Right lobe of liver (tissue), 6 donors: ENCODE measurements at regions not wholly inside any gene's neighbourhood (a gene's known extent, or its start where the extent isn't known, plus 50 kb on each side); places are given as distances from the start of the nearest gene placed in this dataset.

Experiments
- ATAC-seq, 4 donors: fragments of 200-7000 bp; cut with Tn5 transposase; one replicate each; pipeline ENCODE4 v1.9.1; 2020; ENCODE audit warnings: mild to moderate bottlenecking in 4 of 4, moderate library complexity in 4 of 4
- DNase-seq, 3 donors: peaks; one replicate each; pipeline ENCODE4 v3.0.0-alpha.2; 2020
- H3K27ac ChIP-seq, 3 donors: fragments of 200-600 bp; one replicate each; pipeline ENCODE4 v1.8.0; 2022
- H3K27me3 ChIP-seq, 2 donors: fragments of 200-600 bp; one replicate each; pipeline ENCODE4 v1.8.0; 2022
- H3K36me3 ChIP-seq, 4 donors: fragments of 200-600 bp; sonication (generic) in 1 of 4; one replicate each; pipeline versions ENCODE4 v1.5.1 to v1.8.0; 2017 to 2022; ENCODE audit warnings: control low read depth in 1 of 4
- H3K4me1 ChIP-seq, 4 donors: fragments of 200-600 bp; sonication (generic) in 1 of 4; one replicate each; pipeline versions ENCODE4 v1.5.1 to v1.8.0; 2017 to 2022; ENCODE audit warnings: control low read depth in 1 of 4
- H3K4me3 ChIP-seq, 3 donors: fragments of 200-600 bp; one replicate each; pipeline ENCODE4 v1.8.0; 2022
- H3K9me3 ChIP-seq, 4 donors: fragments of 200-600 bp; sonication (generic) in 1 of 4; one replicate each; pipeline versions ENCODE4 v1.5.1 to v1.8.0; 2017 to 2022; ENCODE audit warnings: control low read depth in 1 of 4
- CTCF ChIP-seq, 4 donors: fragments of 200-600 bp in 3 of 4; fragments of 450-650 bp in 1 of 4; IDR thresholded peaks; one replicate each; pipeline versions ENCODE4 v1.5.1 to v1.8.0; 2016 to 2022; ENCODE audit warnings: antibody characterized with exemption in 4 of 4, mild to moderate bottlenecking in 2 of 4
- POLR2A ChIP-seq: fragments of 450-650 bp; IDR thresholded peaks from one replicate; pipeline ENCODE4 v1.6.1; 2017; ENCODE audit warnings: antibody characterized with exemption, mild to moderate bottlenecking
- WGBS: methylation state at CpG from one replicate; pipeline ENCODE4 v1.1.6; 2018; ENCODE audit warnings: low coverage, low lambda C conversion rate; ENCODE audit not compliant: insufficient coverage; ENCODE audit errors: missing lambda C conversion rate; 5-methylcytosine and 5-hydroxymethylcytosine counted together
- intact Hi-C, 2 donors: fragments of 100-400 bp; cut with DNase I; formaldehyde crosslinking; loops; one replicate each; pipeline versions ENCODE4 v1.11.2 to v1.14.1; 2022
- donor health status: DM: no; HTN: yes; CAD: no.
- donor health status: DM: no; HTN: no; CAD: no.
- donor health status: DM: no; HTN: no; CAD: no.
- donor health status: DM: no; HTN: yes; CAD: no.
- donor health status: DM: no; HTN: yes; CAD: no.

- intact Hi-C loops: no loop called here
- Histone ChIP-seq H3K4me3 (no peak overlapping the region), H3K9me3 (no peaks in the 10 kb centered on the region), H3K4me1 (no peaks in the 10 kb centered on the region), H3K36me3 (no peaks in the 10 kb centered on the region), H3K27me3 (no peaks in the 10 kb centered on the region), H3K27ac (no peak overlapping the region)
- DNase-seq (no peak), ATAC-seq (no peak)
- 58% methylated on average over 2 of the region's 2 CpGs for WGBS
- TF ChIP-seq POLR2A (no peak), CTCF (IDR thresholded peaks at IDR 0.05) (no peak)
These were observed 1695.2 kb downstream of the STIM2 start for GRCh38 chr4:28555866-28556265.

GRCh38 chr4:28557755-28558154 lies 1697.1 kb downstream of the STIM2 start:
- no peak for TF ChIP-seq CTCF (IDR thresholded peaks at IDR 0.05)
- TF ChIP-seq POLR2A: no peak
- Histone ChIP-seq H3K27ac (no peak overlapping the region), H3K4me1 (no peaks in the 10 kb centered on the region), H3K4me3 (no peak overlapping the region), H3K27me3 (no peaks in the 10 kb centered on the region), H3K36me3 (no peaks in the 10 kb centered on the region), H3K9me3 (no peaks in the 10 kb centered on the region)
- DNase-seq (no peak), ATAC-seq (no peak)
- intact Hi-C loops: no loop called here
- 31% methylated on average over 2 of the region's 2 CpGs for WGBS

GRCh38 chr4:28558895-28559294 lies 1698.3 kb downstream of the STIM2 start:
- Histone ChIP-seq H3K27ac (no peak overlapping the region), H3K27me3 (no peaks in the 10 kb centered on the region), H3K9me3 (no peaks in the 10 kb centered on the region), H3K4me3 (no peak overlapping the region), H3K4me1 (no peaks in the 10 kb centered on the region), H3K36me3 (no peaks in the 10 kb centered on the region)
- intact Hi-C loops: no loop called here
- WGBS: 49% methylated on average over 2 of the region's 2 CpGs
- no peak for DNase-seq
- ATAC-seq: no peak
- TF ChIP-seq POLR2A (no peak), CTCF (IDR thresholded peaks at IDR 0.05) (no peak)

GRCh38 chr4:28562913-28563312 lies 1702.3 kb downstream of the STIM2 start:
- H3K27me3 ChIP-seq: no peaks in the 10 kb centered on the region
- no peak overlapping the region for H3K4me3 ChIP-seq
- no peaks in the 10 kb centered on the region for H3K4me1 ChIP-seq
- no peaks in the 10 kb centered on the region for H3K9me3 ChIP-seq
- no peaks in the 10 kb centered on the region for H3K36me3 ChIP-seq
- no peak for DNase-seq
- WGBS: 47% methylated on average over 2 of the region's 4 CpGs
- intact Hi-C loops: no loop called here
- ATAC-seq: no peak
- TF ChIP-seq POLR2A: no peak
- TF ChIP-seq CTCF (IDR thresholded peaks at IDR 0.05): no peak
- H3K27ac ChIP-seq: no peak overlapping the region

GRCh38 chr4:28565396-28565795 lies 1704.8 kb downstream of the STIM2 start:
- ATAC-seq (no peak), DNase-seq (no peak)
- no peaks in the 10 kb centered on the region for H3K36me3 ChIP-seq
- no peak overlapping the region for H3K4me3 ChIP-seq
- no peak for TF ChIP-seq POLR2A
- no peak for TF ChIP-seq CTCF (IDR thresholded peaks at IDR 0.05)
- 41% methylated on average over 2 of the region's 2 CpGs for WGBS
- intact Hi-C loops: no loop called here
- no peaks in the 10 kb centered on the region for H3K4me1 ChIP-seq
- no peaks in the 10 kb centered on the region for H3K9me3 ChIP-seq
- H3K27ac ChIP-seq: no peak overlapping the region
- H3K27me3 ChIP-seq: no peaks in the 10 kb centered on the region
